Chondrocyte (in vitro differentiated cells): ENCODE measurements at regions not wholly inside any gene's neighbourhood (a gene's known extent, or its start where the extent isn't known, plus 50 kb on each side); places are given as distances from the start of the nearest gene placed in this dataset.

Source experiments
- DNase-seq: peaks from one replicate; pipeline ENCODE4 v3.0.0; 2021; ENCODE audit warnings: mixed read lengths, low spot score
- H3K27ac Mint-ChIP-seq: one replicate; pipeline ENCODE4 v1.8.0; 2021; ENCODE audit warnings: mild to moderate bottlenecking, moderate library complexity, mixed read lengths; ENCODE audit not compliant: unreplicated experiment
- H3K27me3 Mint-ChIP-seq: 2 replicates; pipeline ENCODE4 v1.8.0; 2021; ENCODE audit warnings: low read depth, mixed read lengths
- H3K36me3 Mint-ChIP-seq: 2 replicates; pipeline ENCODE4 v1.8.0; 2021; ENCODE audit warnings: low read depth, mixed read lengths
- H3K4me1 Mint-ChIP-seq: 2 replicates; pipeline ENCODE4 v1.8.0; 2021; ENCODE audit warnings: low read depth, mild to moderate bottlenecking, mixed read lengths
- H3K4me3 Mint-ChIP-seq: one replicate; pipeline ENCODE4 v1.8.0; 2021; ENCODE audit warnings: mild to moderate bottlenecking, moderate library complexity, mixed read lengths; ENCODE audit not compliant: unreplicated experiment
- H3K9me3 Mint-ChIP-seq: 2 replicates; pipeline ENCODE4 v1.8.0; 2021; ENCODE audit warnings: low read depth, mixed read lengths
- CTCF ChIP-seq: fragments of 200-600 bp; sonication (generic); IDR thresholded peaks from 2 replicates; pipeline ENCODE4 v1.5.0; 2021; ENCODE audit warnings: antibody characterized with exemption, mild to moderate bottlenecking, moderate library complexity

GRCh38 chr10:60555700-60556099 is 166.0 kb upstream of the ANK3 start:
- no peaks in the 10 kb centered on the region for H3K4me1 Mint-ChIP-seq
- H3K4me3 Mint-ChIP-seq: no peak overlapping the region
- H3K27ac Mint-ChIP-seq: no peak overlapping the region
- H3K27me3 Mint-ChIP-seq: no peaks in the 10 kb centered on the region
- no peak for DNase-seq
- H3K9me3 Mint-ChIP-seq: no peaks in the 10 kb centered on the region
- H3K36me3 Mint-ChIP-seq: no peaks in the 10 kb centered on the region
- TF ChIP-seq CTCF: no peak

- Mint-ChIP-seq H3K27me3 (peaks cover 2% of the 10 kb centered on the region), H3K4me3 (no peak overlapping the region), H3K4me1 (peaks cover 6% of the 10 kb centered on the region), H3K36me3 (no peaks in the 10 kb centered on the region), H3K27ac (no peak overlapping the region), H3K9me3 (no peaks in the 10 kb centered on the region)
- TF ChIP-seq CTCF: peak; percentile 70
- DNase-seq: no peak
These were observed 160.0 kb upstream of the ANK3 start for GRCh38 chr10:60549686-60550085.

- peaks cover 2% of the 10 kb centered on the region for H3K27me3 Mint-ChIP-seq
- no peak for TF ChIP-seq CTCF
- no peak overlapping the region for H3K4me3 Mint-ChIP-seq
- H3K27ac Mint-ChIP-seq: no peak overlapping the region
- H3K36me3 Mint-ChIP-seq: no peaks in the 10 kb centered on the region
- peaks cover 41% of the 10 kb centered on the region for H3K4me1 Mint-ChIP-seq
- DNase-seq: no peak
- no peaks in the 10 kb centered on the region for H3K9me3 Mint-ChIP-seq
These were observed 153.0 kb upstream of the ANK3 start for GRCh38 chr10:60542657-60543056.

GRCh38 chr10:60541451-60541850 is 151.8 kb upstream of the ANK3 start:
- Mint-ChIP-seq H3K4me3 (no peak overlapping the region), H3K4me1 (peaks cover 45% of the 10 kb centered on the region), H3K36me3 (no peaks in the 10 kb centered on the region), H3K27me3 (peaks cover 2% of the 10 kb centered on the region), H3K9me3 (no peaks in the 10 kb centered on the region), H3K27ac (no peak overlapping the region)
- no peak for TF ChIP-seq CTCF
- no peak for DNase-seq

DNA sequence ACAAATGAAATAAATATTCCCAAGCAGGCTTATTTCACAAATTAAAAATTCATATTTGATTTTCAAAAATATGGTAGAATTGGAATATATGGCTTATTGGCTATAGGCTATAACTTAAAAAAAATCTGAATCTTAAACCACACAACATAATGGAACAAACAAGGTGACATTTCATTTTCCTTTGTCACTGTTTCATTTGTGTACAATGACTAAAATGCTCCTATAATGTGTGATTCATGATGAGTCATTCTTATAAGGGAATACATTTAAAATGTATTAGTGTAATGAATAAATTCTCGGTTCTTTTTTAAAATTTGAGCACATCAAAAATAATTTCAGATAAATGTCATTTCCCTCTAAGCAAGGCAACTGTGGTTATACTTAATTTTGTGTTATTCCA is 148.0 kb upstream of the ANK3 start:
- no peak for TF ChIP-seq CTCF
- Mint-ChIP-seq H3K4me3 (no peak overlapping the region), H3K36me3 (no peaks in the 10 kb centered on the region), H3K4me1 (peaks cover 47% of the 10 kb centered on the region), H3K27me3 (no peaks in the 10 kb centered on the region), H3K27ac (no peak overlapping the region), H3K9me3 (no peaks in the 10 kb centered on the region)
- no peak for DNase-seq
